Loucy (cell line): ENCODE measurements at regions not wholly inside any gene's neighbourhood (a gene's known extent, or its start where the extent isn't known, plus 50 kb on each side); places are given as distances from the start of the nearest gene placed in this dataset.

Experiments
- H2AFZ ChIP-seq: fragments of 200-600 bp; sonication (generic); 2 replicates; pipeline ENCODE4 v1.6.0; 2016; ENCODE audit warnings: antibody characterized with exemption, mild to moderate bottlenecking, low read length, moderate library complexity
- H3F3A ChIP-seq: fragments of 200-600 bp; 2 replicates; pipeline ENCODE4 v1.6.0; 2016; ENCODE audit warnings: antibody characterized with exemption, low read depth, mild to moderate bottlenecking
- H3K27me3 ChIP-seq: fragments of 200-600 bp; sonication (generic); 2 replicates; pipeline ENCODE4 v1.6.1; 2014; ENCODE audit warnings: low read length, mild to moderate bottlenecking; ENCODE audit not compliant: insufficient read depth, poor library complexity, severe bottlenecking
- H3K36me3 ChIP-seq: fragments of 200-600 bp; sonication (generic); 2 replicates; pipeline ENCODE4 v1.6.1; 2016; ENCODE audit warnings: low read length; ENCODE audit not compliant: insufficient read depth
- H3K4me1 ChIP-seq: fragments of 200-600 bp; sonication (generic); 2 replicates; pipeline ENCODE4 v1.5.1; 2014; ENCODE audit warnings: low read length, mild to moderate bottlenecking; ENCODE audit not compliant: insufficient read depth, poor library complexity, severe bottlenecking
- H3K4me2 ChIP-seq: fragments of 200-600 bp; sonication (generic); 2 replicates; pipeline ENCODE4 v1.6.0; 2014; ENCODE audit warnings: antibody characterized with exemption, low read length, low read depth, mild to moderate bottlenecking; ENCODE audit not compliant: poor library complexity, severe bottlenecking
- H3K4me3 ChIP-seq: fragments of 200-600 bp; sonication (generic); 2 replicates; pipeline ENCODE4 v1.5.1; 2014; ENCODE audit warnings: low read length, mild to moderate bottlenecking, mixed read lengths; ENCODE audit not compliant: poor library complexity, severe bottlenecking
- H3K79me2 ChIP-seq: fragments of 200-600 bp; sonication (generic); 2 replicates; pipeline ENCODE4 v1.6.1; 2014; ENCODE audit warnings: low read length; ENCODE audit not compliant: insufficient read depth
- H3K9ac ChIP-seq: fragments of 200-600 bp; sonication (generic); 2 replicates; pipeline ENCODE4 v1.6.0; 2014; ENCODE audit warnings: mild to moderate bottlenecking, low read depth, low read length, moderate library complexity; ENCODE audit not compliant: poor library complexity, severe bottlenecking
- H3K9me2 ChIP-seq: fragments of 200-600 bp; sonication (generic); replicated peaks from 2 replicates; pipeline ENCODE4 v1.6.1; 2016; ENCODE audit warnings: low read depth, low read length, mixed read lengths
- H3K9me3 ChIP-seq: fragments of 200-600 bp; sonication (generic); 2 replicates; pipeline ENCODE4 v1.6.1; 2014; ENCODE audit warnings: mild to moderate bottlenecking, antibody characterized with exemption, low read length, low read depth; ENCODE audit not compliant: insufficient read depth
- H4K20me1 ChIP-seq: fragments of 200-600 bp; sonication (generic); 2 replicates; pipeline ENCODE4 v1.6.0; 2014; ENCODE audit warnings: antibody characterized with exemption, low read length, mild to moderate bottlenecking; ENCODE audit not compliant: insufficient read depth, poor library complexity, severe bottlenecking
- CTCF ChIP-seq: fragments of 200-600 bp; sonication (generic); conservative IDR thresholded peaks from 2 replicates; pipeline ENCODE4 v1.5.1; 2014; ENCODE audit warnings: mild to moderate bottlenecking, antibody characterized with exemption, low read length
- EZH2phosphoT487 ChIP-seq: fragments of 200-600 bp; IDR thresholded peaks from 2 replicates; pipeline ENCODE4 v1.6.1; 2018; ENCODE audit warnings: antibody characterized with exemption, mild to moderate bottlenecking, moderate library complexity, borderline replicate concordance

GRCh38 chr1:22344329-22344630 lies 107.4 kb upstream of the ZBTB40 start:
- Histone ChIP-seq H4K20me1 (no peaks in the 10 kb centered on the region), H3K9me3 (no peaks in the 10 kb centered on the region), H3K79me2 (no peaks in the 10 kb centered on the region), H3K9ac (no peak overlapping the region), H2AFZ (no peak overlapping the region), H3K4me3 (no peak overlapping the region), H3K27me3 (no peaks in the 10 kb centered on the region), H3F3A (no peaks in the 10 kb centered on the region), H3K4me1 (no peaks in the 10 kb centered on the region), H3K4me2 (no peak overlapping the region), H3K9me2 (no peaks in the 10 kb centered on the region), H3K36me3 (no peaks in the 10 kb centered on the region)
- TF ChIP-seq CTCF (no peak), EZH2phosphoT487 (no peak)

DNA sequence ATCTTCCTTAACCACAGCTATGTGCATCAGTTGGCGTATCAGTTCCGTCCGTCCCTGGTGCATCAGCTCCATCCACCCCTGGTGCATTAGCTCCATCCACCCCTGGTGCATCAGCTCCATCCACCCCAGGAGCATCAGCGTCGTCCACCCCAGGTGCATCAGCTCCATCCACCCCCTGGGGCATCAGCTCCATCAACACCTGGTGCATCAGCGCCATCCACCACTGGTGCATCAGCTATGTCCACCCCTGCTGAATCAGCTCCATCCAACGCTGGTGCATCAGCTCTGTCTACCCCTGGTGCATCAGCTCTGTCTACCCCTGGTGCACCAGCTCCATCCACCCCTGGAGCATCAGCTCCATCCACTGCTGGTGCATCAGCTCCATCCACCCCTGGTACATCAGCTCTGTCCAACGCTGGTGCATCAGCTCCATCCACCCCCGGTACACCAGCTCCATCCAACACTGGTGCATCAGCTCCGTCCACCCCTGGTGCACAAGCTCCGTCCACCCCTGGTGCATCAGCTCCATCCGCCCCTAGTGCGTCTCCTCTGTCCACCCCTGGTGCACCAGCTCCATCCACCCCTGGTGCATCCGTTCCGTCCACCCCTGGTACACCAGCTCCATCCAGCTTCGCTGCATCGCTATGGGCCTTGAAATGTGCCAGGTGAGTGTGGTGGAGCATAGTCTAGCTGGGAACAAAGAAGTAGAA lies 106.6 kb upstream of the ZBTB40 start:
- no peak for TF ChIP-seq EZH2phosphoT487
- no peak for TF ChIP-seq CTCF
- Histone ChIP-seq H3K4me3 (no peak overlapping the region), H3K36me3 (no peaks in the 10 kb centered on the region), H4K20me1 (no peaks in the 10 kb centered on the region), H3K9me3 (no peaks in the 10 kb centered on the region), H3K9me2 (no peaks in the 10 kb centered on the region), H3F3A (no peaks in the 10 kb centered on the region), H3K79me2 (no peaks in the 10 kb centered on the region), H3K27me3 (no peaks in the 10 kb centered on the region), H2AFZ (no peak overlapping the region), H3K9ac (no peak overlapping the region), H3K4me2 (no peak overlapping the region), H3K4me1 (no peaks in the 10 kb centered on the region)

DNA sequence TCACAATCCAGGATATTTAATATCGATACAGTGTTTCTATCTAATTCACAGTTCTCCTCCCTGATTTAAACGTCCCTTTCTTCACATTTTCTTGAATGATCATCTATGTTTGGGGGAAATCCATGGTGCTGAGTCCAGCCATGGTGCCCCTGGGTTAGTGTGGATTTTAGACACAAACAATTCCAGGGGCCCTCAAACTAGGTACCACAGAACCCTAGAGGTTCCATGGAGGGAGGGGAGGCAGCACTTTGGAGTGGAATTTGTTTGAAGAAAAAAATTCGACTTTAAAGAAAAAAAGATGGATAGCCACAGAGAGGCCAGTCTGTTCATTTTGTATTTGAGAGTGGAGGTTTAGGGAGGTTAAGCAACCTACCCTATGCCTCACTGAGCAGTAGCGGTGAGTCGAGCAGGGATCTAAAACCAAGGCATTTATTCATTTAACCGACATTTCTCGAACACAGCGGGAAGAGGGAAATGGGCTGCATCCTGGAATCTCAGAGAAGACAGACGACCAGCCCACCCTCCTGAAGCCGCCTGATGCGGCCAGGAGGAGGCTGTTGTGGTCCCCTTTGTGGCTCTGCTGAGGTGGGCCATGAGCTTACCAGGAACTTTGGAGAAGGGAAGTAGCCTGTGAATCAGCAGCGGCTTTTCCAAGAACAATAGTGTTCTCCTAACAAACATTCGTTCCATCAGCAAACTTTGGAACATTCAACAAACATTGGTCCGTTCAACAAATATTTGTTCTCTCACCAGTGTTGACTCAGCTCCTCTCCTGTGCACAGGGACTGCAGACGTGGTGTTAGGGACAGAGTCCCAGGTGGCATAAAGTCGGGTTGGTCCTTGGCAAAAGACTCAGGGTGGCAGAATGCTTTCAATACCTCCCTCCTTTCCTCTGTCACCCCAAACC lies 103.5 kb upstream of the ZBTB40 start:
- H3K9me2 ChIP-seq = no peaks in the 10 kb centered on the region
- no peaks in the 10 kb centered on the region for H3K4me1 ChIP-seq
- no peaks in the 10 kb centered on the region for H3K79me2 ChIP-seq
- no peak overlapping the region for H2AFZ ChIP-seq
- no peaks in the 10 kb centered on the region for H3K36me3 ChIP-seq
- no peaks in the 10 kb centered on the region for H3K9me3 ChIP-seq
- H4K20me1 ChIP-seq = no peaks in the 10 kb centered on the region
- TF ChIP-seq EZH2phosphoT487 (no peak), CTCF (no peak)
- H3K9ac ChIP-seq = no peak overlapping the region
- H3K4me2 ChIP-seq = no peak overlapping the region
- H3K4me3 ChIP-seq = no peak overlapping the region
- no peaks in the 10 kb centered on the region for H3K27me3 ChIP-seq
- H3F3A ChIP-seq = no peaks in the 10 kb centered on the region
